Left ventricle myocardium inferior (tissue), 1 donor: ENCODE measurements at regions not wholly inside any gene's neighbourhood (a gene's known extent, or its start where the extent isn't known, plus 50 kb on each side); places are given as distances from the start of the nearest gene placed in this dataset.
"Not testable (repeated sequence)": the region's sequence is repeated elsewhere in the genome, so short reads cannot be mapped to it uniquely, and the experiment has no call there.

Source experiments
- DNase-seq: peaks from one replicate; pipeline ENCODE4 v3.0.0-alpha.2; 2020
- H3K27ac ChIP-seq: fragments of 200-600 bp; replicated peaks from 2 replicates; pipeline ENCODE4 v1.8.0; 2021
- H3K27me3 ChIP-seq: fragments of 200-600 bp; 2 replicates; pipeline ENCODE4 v1.8.0; 2021; ENCODE audit warnings: low read depth
- H3K36me3 ChIP-seq: fragments of 200-600 bp; 2 replicates; pipeline ENCODE4 v1.8.0; 2021
- H3K4me1 ChIP-seq: fragments of 200-600 bp; 2 replicates; pipeline ENCODE4 v1.8.0; 2021
- H3K4me3 ChIP-seq: fragments of 200-600 bp; 2 replicates; pipeline ENCODE4 v1.8.0; 2021; ENCODE audit warnings: mild to moderate bottlenecking, moderate library complexity
- H3K9me3 ChIP-seq: fragments of 200-600 bp; replicated peaks from 2 replicates; pipeline ENCODE4 v1.8.0; 2021
- CTCF ChIP-seq: fragments of 200-600 bp; IDR thresholded peaks from 2 replicates; pipeline ENCODE4 v1.8.0; 2021; ENCODE audit warnings: antibody characterized with exemption, mild to moderate bottlenecking, borderline replicate concordance
- intact Hi-C: fragments of 100-400 bp; cut with micrococcal nuclease; formaldehyde crosslinking; loops from one replicate; pipeline ENCODE4 v1.11.0; 2022
- donor health status: DM: no; HTN: yes; CAD: no; lungs with severe emphysema.

GRCh38 chr7:136260591-136260990 lies 283.4 kb upstream of the MTPN start:
- H3K27ac ChIP-seq, DNase-seq, H3K36me3 ChIP-seq, H3K4me3 ChIP-seq, intact Hi-C loops, H3K4me1 ChIP-seq, H3K27me3 ChIP-seq: not testable (repeated sequence)
- H3K9me3 ChIP-seq: peaks cover 61% of the 10 kb centered on the region

GRCh38 chr7:136259074-136259473 lies 281.9 kb upstream of the MTPN start:
- Histone ChIP-seq H3K27ac (no peak overlapping the region), H3K4me3 (no peak overlapping the region), H3K9me3 (peaks cover 50% of the 10 kb centered on the region), H3K4me1 (no peaks in the 10 kb centered on the region), H3K27me3 (no peaks in the 10 kb centered on the region), H3K36me3 (no peaks in the 10 kb centered on the region)
- intact Hi-C loops: no loop called here
- no peak for TF ChIP-seq CTCF
- no peak for DNase-seq

GRCh38 chr7:136256491-136256890 lies 279.3 kb upstream of the MTPN start:
- Histone ChIP-seq H3K4me3 (no peak overlapping the region), H3K9me3 (peaks cover 28% of the 10 kb centered on the region), H3K4me1 (no peaks in the 10 kb centered on the region), H3K27ac (no peak overlapping the region), H3K36me3 (no peaks in the 10 kb centered on the region), H3K27me3 (no peaks in the 10 kb centered on the region)
- intact Hi-C loops: no loop called here
- no peak for TF ChIP-seq CTCF
- DNase-seq: no peak

GRCh38 chr7:136254148-136254547 lies 277.0 kb upstream of the MTPN start:
- TF ChIP-seq CTCF: no peak

GRCh38 chr7:136251826-136252225 lies 274.7 kb upstream of the MTPN start:
- intact Hi-C loops: no loop called here
- Histone ChIP-seq H3K9me3 (peaks cover 6% of the 10 kb centered on the region), H3K4me1 (no peaks in the 10 kb centered on the region), H3K27me3 (no peaks in the 10 kb centered on the region), H3K36me3 (no peaks in the 10 kb centered on the region), H3K27ac (no peak overlapping the region), H3K4me3 (no peak overlapping the region)
- TF ChIP-seq CTCF: no peak
- no peak for DNase-seq

More at GRCh38 chr7:136254148-136254547, 277.0 kb upstream of the MTPN start:
- intact Hi-C loops: no loop called here
- Histone ChIP-seq H3K27me3 (no peaks in the 10 kb centered on the region), H3K4me1 (no peaks in the 10 kb centered on the region), H3K4me3 (no peak overlapping the region), H3K36me3 (no peaks in the 10 kb centered on the region), H3K9me3 (peaks cover 6% of the 10 kb centered on the region), H3K27ac (no peak overlapping the region)
- DNase-seq: no peak

- DNase-seq: no peak
- Histone ChIP-seq H3K36me3 (no peaks in the 10 kb centered on the region), H3K27me3 (no peaks in the 10 kb centered on the region), H3K4me3 (no peak overlapping the region), H3K9me3 (no peaks in the 10 kb centered on the region), H3K4me1 (no peaks in the 10 kb centered on the region), H3K27ac (no peak overlapping the region)
- intact Hi-C loops: no loop called here
- no peak for TF ChIP-seq CTCF
These were observed 270.1 kb upstream of the MTPN start for GRCh38 chr7:136247211-136247610.
